ENCODE measurements at regions not wholly inside any gene's neighbourhood (a gene's known extent, or its start where the extent isn't known, plus 50 kb on each side); places are given as distances from the start of the nearest gene placed in this dataset.

DNA sequence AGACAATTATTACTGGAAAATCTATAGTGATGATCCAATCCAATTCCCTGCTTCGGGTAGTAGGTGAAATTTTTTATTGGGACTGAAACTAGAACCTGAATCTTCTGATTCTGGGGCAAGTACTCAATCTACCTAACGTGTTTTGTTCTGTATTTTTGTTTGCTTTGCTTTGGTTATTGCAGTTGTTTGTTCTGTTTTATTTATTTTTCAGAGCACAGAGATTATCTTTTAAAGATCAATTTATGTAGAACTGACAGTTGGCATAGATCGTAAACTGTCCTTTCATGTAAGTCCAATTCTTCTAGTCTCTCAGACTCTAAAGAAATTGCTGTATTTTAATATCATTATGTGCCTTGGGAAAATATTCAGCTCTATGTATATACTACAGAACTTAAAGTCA is 401.6 kb downstream of the ANXA1 start:
- DNase-seq (ENCODE audit: low spot score): no peak

GRCh38 chr9:73558471-73558870 is 406.8 kb downstream of the ANXA1 start:
- DNase-seq (ENCODE audit: low spot score): no peak

DNA sequence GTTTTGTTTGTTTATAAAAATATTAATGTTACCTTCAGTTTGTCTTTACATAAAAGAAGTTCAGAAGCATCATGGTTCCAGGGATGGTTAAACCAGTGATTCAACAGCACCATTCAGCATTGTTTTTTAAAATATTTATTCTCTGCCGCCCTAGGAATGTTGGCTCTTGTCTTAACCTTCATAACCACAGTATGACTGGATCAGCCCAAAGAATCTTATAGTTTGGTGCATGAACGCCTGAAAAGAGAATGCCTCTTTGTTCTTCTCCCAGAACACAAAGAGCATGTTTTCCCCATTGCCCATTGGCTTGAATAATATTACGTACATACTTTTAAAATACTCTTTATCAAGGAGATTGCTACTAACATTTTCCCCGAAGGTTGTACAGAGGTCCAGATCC is 413.4 kb downstream of the ANXA1 start:
- DNase-seq (ENCODE audit: low spot score): no peak

DNA sequence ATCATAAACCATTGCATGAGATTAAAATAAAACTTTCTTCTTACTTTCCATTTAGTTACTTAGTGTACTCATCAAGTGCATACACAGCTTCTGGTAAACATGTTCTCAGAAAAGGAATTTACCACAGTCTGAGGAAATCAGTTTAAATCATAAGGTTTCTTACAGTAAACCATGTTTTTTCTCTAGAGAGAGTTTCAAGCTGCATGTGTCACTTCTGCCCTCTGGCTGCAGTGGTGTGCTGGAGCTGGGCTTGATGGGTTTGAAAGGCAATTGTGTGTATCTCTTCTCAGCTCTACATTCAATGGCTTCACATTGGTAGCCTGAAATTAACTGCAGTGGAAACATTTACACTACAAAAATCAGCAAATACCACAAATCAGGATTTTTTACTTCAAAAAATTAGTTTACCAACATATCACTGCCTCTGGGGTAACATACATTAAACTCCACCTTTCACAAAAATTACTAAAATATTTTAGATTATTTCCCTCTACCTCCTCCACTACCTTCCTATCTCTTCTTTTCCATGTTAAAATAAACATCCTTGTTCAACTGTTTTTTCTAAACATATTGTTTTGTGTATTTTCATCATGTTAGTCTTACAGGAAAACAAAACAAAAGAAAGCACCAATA is 414.3 kb downstream of the ANXA1 start:
- no peak for DNase-seq (ENCODE audit: low spot score)

GRCh38 chr9:73566627-73567026 is 415.0 kb downstream of the ANXA1 start:
- DNase-seq (ENCODE audit: low spot score): no peak

- no peak for DNase-seq (ENCODE audit: low spot score)
Measured at GRCh38 chr9:73573235-73573634, 421.6 kb downstream of the ANXA1 start.

GRCh38 chr9:73575101-73576060 is 423.7 kb downstream of the ANXA1 start:
- DNase-seq (ENCODE audit: low spot score): no peak

DNA sequence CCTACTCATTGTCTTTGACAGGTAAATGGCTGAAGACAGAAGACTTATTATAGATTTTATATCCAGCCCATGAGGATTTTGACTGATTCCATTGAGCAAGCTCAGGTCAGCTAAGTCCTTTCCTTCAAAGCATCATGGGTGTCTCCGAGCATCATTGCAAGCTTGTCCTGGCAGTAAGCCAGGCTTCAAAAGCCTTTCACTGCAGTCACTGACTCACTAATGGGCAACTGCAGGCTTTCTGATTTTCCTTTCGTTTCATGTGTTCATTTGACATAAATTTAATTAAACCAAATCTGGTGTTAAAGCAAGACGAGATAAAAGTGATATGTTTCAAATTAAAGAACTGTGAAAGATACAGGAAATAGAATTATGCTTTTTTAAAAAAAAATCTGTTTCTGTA is 426.2 kb downstream of the ANXA1 start:
- no peak for DNase-seq (ENCODE audit: low spot score)

GRCh38 chr9:73579823-73580222 is 428.2 kb downstream of the ANXA1 start:
- no peak for DNase-seq (ENCODE audit: low spot score)

- no peak for DNase-seq (ENCODE audit: low spot score)
Measured at GRCh38 chr9:73583576-73583975, 431.9 kb downstream of the ANXA1 start.

GRCh38 chr9:73595036-73595545 is 443.4 kb downstream of the ANXA1 start:
- DNase-seq (ENCODE audit: low spot score): no peak

GRCh38 chr9:73596321-73596720 is 444.7 kb downstream of the ANXA1 start:
- no peak for DNase-seq (ENCODE audit: low spot score)

- no peak for DNase-seq (ENCODE audit: low spot score)
Measured at GRCh38 chr9:73597039-73597438, 445.4 kb downstream of the ANXA1 start.

GRCh38 chr9:73597771-73598170 is 446.1 kb downstream of the ANXA1 start:
- DNase-seq (ENCODE audit: low spot score): no peak

DNA sequence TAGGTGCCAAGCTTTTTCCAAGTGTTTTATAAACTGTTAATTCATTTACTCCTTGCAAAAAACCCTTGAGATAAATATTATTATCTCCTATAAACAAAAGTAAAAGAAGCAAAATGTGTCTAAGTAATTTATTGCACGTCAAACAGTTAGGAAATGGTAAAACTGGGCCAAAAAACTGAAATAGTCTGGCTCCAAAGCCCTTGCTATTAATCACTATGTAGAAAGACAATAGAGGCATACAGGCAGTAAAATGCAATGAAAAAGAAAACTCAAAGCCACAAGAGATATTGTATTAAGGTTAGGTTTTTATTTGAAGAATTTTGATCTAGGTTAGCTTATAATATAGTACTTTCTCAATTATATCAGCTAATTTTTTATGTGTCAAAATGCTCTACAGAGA is 457.7 kb downstream of the ANXA1 start:
- no peak for DNase-seq (ENCODE audit: low spot score)

- no peak for DNase-seq (ENCODE audit: low spot score)
Measured at GRCh38 chr9:73611032-73611431, 459.4 kb downstream of the ANXA1 start.

GRCh38 chr9:73613092-73613701 is 461.5 kb downstream of the ANXA1 start:
- no peak for DNase-seq (ENCODE audit: low spot score)

GRCh38 chr9:73615557-73615956 is 463.9 kb downstream of the ANXA1 start:
- no peak for DNase-seq (ENCODE audit: low spot score)

- no peak for DNase-seq (ENCODE audit: low spot score)
Measured at GRCh38 chr9:73617586-73617985, 465.9 kb downstream of the ANXA1 start.

DNA sequence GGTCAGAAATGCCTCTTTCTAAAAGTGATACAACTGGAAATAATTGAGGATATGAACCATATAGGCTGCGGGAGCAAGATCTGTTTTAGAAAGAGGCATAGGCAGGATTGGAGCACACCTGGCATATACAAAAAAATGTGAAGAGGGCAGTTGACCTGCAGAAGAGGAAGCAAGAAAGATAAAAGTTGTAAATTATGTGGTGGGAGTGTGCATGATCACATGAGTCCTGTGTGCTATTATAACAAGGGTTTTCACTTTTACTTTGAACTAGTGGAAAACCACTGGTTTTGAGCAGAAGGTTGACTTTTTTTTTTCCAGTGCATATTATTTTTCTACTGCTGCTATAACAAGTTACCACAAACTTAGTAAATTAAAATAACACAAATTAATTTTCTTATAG is 489.3 kb downstream of the ANXA1 start:
- no peak for DNase-seq (ENCODE audit: low spot score)

- DNase-seq (ENCODE audit: low spot score): no peak
Measured at GRCh38 chr9:73643379-73644013, 491.8 kb downstream of the ANXA1 start.

- DNase-seq (ENCODE audit: low spot score): no peak
Measured at GRCh38 chr9:73647560-73647959, 495.9 kb downstream of the ANXA1 start.
